HG02610 (cell line): ENCODE measurements at regions not wholly inside any gene's neighbourhood (a gene's known extent, or its start where the extent isn't known, plus 50 kb on each side); places are given as distances from the start of the nearest gene placed in this dataset.

Experiments
- ATAC-seq: cut with Tn5 transposase; IDR thresholded peaks from one replicate; pipeline ENCODE4 v1.9.1; 2021; ENCODE audit warnings: mild to moderate bottlenecking, moderate library complexity; ENCODE audit not compliant: unreplicated experiment

DNA sequence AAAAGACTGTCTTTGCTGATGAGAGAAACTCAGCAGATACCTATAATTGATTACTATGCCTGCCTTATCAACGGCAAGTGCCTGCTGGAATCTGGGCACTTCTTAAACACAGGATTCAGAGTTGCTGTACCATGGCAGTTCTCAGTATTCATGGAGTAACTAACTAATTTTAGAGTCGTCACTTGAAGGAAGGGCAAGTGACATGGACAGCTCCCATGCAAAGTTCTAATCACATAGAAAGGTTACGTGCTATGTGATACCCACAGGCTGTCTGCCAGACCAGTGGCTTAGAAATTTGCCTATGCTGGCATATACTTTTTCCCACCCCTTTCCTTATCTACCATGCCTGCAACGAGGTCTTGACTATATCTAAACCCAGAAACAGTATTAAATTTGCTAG lies 931.1 kb upstream of the TENM3 start:
- ATAC-seq: no peak

DNA sequence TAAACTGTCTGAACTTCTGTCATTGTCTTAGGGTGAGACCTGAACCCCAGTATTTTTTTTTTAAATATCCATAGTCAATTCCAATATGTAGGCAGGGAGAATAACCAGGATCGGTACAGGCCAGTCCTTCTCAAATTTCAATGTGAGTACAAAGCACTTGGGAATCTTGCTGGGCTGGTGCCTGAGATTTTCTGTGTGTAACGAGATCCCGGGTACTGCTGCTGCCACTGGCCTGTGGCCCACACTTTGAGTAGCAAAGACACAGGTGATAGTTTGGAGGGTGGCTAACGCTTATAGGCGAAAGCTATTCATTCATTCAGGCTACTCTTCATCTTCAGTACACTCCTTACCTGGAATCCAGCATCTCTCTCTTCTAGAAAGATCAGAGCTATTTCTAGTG lies 923.6 kb upstream of the TENM3 start:
- no peak for ATAC-seq

DNA sequence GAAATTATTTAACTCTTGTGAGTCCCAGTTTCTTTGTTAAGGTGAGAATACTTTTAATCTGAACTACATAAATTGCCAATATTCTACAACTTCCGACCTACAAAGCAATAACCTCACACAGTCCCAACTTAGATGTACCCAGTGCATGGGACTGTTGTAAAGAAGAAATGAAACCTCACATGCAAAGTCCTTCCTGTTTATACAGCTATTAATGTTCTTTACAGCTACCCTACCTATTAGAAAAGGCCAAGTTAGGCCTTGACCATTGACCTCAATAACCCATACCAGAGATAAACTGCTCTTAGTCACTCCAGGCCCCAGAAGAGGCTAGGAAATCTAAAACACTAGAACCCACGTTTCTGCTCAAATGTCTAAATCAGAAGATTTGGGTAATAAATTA lies 920.1 kb upstream of the TENM3 start:
- no peak for ATAC-seq

DNA sequence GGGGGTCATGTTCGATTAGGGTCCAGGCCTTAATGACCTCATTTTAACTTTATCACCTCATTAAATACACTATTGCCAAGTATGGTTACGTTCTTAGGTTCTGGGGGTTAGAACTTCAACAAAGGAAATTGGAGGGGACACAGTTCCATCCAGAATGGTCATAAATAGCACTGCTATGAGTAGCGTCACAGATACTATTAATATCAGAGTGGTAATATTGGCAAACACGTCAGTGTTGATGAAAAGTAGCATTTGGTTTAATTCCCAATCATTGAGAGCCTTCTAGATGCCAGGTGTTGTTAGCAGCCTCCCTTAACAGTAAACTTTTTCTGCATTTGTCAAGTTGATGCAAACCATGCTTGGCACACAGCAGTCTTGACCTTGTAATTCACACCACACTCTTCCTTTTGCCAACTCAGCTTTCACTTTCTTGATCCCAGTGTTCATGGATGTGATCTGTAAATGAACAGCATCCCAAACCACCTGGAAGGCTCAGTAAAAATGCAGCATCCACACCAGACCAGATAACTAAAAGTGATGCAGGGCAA lies 912.5 kb upstream of the TENM3 start:
- ATAC-seq: no peak

DNA sequence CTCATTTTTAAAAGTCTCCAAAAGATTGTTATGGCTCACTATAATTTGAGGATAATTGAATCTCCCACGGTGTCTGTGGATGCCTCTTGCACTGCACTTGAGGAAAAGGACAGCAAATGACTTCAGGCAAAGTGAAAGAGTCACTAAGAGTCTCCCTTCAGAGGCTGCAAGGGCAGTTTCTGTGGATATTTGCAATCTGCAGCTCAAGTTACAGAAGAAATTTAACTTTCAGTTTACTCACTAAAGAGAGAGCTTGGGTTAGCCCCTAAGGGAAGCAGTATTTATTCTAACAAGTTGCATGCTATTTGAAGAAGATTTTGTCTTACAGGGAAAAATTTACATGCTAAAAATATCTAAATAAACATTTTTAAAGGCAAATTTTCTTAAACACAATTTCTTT lies 912.0 kb upstream of the TENM3 start:
- no peak for ATAC-seq

DNA sequence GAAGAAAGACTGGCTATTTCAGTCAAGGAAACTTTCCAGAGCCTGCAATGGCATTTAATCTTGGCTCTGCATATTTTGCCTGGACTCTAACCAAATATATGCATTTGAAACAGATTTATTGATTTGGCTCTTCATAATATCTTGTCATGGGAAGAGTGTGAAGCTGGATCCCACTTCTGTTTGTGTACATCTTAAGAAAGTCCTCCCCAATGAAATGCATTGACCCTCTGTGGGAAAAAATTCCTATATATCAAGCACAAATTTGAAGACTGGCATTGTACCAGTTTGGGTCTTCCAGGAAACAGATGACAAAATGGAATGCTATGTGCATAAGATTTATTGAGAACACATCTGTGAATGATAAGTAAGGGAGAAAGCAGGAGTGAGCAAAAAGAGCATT lies 897.3 kb upstream of the TENM3 start:
- ATAC-seq: no peak

DNA sequence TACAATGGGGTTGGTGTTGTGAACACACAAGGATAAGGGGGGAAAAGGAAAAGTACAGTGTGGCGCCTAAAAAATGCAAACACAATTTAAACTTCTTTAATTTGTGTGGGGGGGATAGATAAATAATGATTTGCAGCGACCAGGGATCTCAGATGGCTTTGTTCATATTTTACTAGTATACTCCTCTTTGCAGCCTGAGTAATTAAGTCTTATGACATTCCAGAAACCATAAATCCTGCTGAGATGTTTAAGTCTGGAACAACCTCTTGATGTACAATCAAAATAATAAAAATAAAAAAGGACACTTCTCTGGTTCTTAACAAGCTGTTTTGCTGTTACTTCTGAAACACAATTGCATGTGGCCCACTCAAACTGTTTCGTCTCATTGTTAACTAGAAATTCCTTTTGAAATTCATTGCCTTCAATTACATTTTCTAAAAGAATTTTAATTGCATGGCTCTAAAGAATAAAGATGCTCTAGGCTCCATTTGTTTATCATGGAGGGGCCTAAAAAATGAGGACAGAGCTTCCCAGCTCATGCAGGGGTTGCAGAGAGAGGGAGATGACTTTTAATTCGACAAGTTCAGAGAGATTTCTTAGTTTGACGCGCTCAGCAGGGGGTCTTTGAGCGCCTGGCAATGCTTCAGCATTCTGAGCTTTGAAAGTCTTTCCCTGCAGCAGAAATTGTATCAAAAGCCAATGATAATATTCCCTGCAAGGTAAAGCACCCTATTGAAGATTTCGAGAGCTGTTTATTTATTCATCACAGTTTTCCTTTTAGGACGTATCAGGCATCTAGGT lies 892.4 kb upstream of the TENM3 start:
- no peak for ATAC-seq

DNA sequence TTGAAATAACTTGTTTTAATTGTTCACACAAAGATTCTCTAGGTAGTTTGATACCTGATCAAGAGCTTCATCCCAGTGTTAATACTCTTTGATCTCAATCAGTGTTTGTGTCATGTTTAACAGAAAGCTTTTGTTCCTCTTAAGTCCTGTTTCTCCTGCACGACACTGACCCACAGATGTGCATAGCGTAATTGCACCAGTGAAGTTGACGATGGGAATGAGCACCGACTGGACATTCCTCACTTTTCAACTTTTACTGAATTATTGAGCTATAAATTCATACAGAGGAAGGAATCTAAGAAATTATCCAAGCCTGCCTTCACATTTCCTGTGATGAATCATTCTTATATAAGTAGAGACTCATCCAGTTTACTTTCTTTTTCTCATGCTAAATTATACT lies 878.7 kb upstream of the TENM3 start:
- no peak for ATAC-seq

DNA sequence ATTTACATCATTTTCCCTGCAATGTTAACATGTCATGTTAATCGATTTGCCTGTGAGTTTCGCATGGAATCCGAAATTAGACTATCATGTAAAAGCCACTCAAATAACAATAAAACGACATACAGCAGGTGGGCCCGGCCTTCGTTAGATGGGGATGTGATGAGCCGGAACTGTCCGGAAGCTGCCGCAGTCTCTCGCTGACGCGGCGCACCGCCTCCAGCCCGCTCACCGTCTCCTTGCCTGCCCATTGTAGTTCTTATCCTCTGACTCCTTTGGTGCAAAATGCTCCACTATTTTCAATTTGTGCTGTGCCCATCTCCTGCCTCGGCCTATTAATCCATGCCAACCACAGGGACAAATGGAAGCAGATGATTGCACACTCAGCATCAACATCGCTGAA lies 877.5 kb upstream of the TENM3 start:
- ATAC-seq: no peak

DNA sequence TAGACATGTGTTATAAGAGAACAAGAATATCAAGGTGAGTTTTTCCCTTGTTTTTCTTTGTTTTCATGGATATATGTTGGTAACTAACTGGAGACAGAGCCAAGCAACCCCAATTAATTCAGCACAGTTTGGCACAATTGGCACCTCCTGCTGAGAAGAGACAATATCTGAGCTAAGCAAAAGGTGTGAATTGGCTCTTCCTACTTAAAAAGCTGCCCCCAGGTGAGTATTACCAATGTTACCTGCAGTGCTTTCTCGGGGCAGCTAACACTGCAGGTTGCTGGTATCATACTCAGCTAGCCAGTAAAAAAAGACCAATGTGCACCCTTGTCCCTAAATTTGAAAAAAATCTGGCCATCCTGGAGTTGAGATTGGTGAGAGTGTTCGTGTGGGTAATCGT lies 871.2 kb upstream of the TENM3 start:
- no peak for ATAC-seq

DNA sequence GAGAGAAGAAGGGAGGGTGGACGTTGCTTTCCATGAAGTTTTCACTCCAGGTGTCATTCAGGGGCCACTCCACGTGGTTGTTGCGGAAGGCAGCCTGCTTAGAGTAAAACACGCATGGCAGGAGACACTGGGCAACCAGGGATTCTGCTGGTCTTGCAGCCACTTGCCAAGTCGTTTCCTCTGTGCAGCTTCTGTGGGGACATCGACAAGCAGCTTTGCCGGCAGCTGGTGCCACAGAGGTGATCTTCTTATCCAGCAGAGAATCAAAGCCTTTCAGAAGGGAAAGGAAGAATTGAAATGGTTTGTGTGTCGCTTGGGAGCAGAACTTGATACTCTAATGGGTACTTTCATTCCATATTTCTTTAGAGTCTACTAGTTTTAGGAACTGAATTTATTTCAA lies 867.1 kb upstream of the TENM3 start:
- no peak for ATAC-seq

DNA sequence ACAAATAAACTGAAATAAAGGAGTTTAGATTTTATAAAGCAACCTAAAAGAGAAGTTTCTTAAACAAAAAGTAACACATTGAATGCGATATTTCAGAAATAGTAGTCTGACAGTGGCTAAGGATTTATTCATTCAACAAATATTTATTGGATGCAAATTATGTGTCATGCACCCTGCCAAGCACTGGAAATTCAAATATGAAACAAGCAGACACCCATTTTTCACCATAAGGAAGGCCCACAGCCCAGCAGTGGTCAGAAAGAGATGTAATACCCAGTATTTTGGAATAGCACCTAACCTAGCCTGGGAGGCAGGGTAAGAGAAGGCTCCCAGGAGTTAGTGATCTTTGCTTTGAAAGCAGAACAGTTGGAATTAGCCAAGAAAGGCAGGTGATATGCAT lies 855.1 kb upstream of the TENM3 start:
- no peak for ATAC-seq

DNA sequence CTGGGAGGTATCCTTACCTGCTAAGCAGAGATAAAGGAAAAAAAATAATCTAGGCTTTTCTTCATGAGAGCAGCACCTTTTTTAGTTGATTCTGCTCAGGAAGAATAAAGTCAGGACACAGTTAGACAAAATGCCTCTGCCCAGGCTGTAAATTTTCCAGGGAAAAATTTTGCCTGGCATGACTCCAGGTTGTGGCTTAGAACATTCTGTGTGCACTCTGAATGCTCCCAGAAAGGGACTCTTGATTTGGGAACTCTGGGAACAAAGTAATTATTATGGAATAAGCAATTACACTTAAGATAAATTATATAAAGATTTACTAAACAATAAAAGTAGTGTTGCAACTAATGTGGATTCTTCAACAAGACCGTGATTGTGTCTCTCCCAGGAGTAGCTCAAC lies 826.2 kb upstream of the TENM3 start:
- no peak for ATAC-seq

DNA sequence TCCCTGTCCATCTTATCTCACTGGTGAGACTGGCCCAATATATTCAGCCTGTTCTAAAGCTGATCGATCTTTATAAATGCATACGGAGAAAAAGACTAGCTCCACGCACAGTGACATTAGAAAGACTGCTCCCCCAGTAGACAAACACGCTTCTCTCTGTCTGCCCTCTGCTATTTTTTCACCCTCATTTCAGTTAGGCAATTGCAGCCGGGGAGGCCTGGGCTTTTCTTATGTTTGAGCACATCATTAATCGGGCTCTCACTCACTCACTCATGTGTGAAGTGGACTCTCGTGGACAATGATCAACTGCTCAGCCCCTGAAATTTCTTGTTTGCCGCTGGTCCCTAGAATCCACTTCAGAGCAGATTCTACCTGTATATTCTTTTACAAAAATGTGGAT lies 824.7 kb upstream of the TENM3 start:
- no peak for ATAC-seq

DNA sequence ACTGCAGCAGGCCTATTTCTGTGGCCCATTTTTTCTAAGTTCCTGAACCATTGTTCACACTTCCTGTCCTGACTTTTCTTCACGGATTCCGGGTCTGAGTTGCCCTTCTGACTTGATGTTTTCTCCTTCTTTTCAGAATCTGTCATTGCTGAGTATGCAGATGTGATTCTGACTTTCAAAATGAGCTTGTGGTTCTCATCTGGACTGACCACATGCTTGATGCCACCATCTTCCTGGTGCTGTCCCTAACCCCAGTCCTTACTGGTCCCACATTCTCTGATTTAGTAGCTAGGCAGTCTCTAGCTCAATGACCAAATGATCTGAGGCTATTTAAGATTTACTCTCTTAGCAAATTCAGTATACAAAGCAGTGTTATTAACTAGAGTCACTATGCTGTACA lies 822.3 kb upstream of the TENM3 start:
- ATAC-seq: no peak

DNA sequence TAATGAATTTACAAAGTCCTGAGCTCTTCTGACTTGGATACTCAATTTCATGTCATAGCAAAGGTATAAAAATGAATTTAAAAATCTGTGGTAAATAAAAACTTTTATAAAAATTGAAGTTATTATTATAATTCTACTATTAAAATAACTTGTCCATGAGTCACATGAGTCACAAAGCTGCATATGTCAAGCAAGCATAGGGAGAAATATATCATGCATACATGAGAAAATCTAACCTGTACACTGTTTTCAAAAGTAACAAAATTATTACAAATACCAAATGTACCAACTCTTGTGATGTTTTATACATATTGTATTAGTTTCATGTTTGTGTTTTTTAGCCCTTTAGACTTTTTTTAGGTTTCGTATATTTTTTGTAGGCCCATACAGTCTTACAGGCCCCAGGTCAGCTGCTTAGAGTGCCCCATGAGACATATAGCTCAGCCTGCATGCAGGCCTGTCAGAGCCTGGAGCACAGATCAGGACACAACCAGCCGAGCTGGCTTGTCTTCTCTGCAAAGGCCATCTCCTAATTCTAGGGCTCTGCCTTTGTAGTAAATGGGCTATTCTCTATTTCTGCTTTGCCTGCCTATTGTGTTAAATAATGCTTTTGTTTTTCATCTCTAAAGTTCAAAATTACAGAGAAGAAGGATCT lies 818.7 kb upstream of the TENM3 start:
- no peak for ATAC-seq

DNA sequence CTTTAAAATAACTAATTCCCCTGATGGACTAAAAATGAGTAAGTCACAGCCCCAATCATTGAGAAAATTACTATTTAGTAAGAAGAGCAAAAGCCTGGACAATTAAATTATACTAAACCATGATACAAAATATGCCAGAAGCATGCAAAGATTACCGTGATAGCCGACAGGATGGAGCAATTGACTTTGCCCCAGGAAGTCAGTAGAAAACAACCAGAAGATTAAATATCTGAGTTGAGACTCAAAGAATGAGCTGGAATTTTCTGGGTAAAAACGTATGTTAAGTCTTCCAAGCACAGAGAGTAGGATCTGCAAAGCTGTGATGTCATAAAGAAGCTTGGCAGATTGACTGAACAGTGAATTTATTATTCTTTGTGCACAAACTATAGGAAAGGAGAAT lies 816.1 kb upstream of the TENM3 start:
- no peak for ATAC-seq

DNA sequence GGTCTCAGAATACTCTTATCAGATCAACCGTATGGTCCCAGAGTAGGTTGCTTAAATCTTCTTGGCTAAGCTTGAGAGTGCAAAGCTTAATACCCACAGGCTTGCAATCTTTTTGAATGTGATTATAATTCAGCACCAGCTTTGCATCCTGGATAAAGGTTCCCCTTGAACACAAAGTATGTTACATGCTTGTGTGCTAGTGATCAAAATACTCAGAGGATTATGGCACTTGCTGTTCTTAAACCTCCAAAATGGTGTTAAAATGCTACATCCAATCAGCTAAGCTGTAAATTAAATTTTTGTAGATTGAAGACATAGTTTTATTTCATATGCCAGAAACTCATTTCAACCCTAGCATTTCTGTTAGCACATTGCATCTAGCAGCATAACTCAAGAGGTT lies 812.2 kb upstream of the TENM3 start:
- ATAC-seq: no peak

DNA sequence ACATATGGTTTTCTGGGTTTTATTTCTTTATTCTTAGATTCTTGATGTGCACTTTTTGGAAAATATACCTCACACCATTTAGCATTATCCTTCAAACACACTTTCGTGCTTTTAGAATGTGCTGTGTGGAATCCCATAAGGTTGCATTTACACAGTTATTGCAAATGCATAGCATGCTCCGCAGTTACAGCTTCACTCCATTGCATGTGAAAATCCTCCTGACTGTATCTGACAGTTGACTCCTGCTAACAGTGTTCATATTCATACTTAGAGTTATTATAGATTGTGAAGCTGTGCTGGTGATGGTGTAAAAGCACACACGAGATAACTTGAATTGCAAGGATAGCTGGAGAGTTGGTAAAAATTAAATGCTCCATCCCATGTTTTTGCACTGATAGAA lies 811.5 kb upstream of the TENM3 start:
- no peak for ATAC-seq

DNA sequence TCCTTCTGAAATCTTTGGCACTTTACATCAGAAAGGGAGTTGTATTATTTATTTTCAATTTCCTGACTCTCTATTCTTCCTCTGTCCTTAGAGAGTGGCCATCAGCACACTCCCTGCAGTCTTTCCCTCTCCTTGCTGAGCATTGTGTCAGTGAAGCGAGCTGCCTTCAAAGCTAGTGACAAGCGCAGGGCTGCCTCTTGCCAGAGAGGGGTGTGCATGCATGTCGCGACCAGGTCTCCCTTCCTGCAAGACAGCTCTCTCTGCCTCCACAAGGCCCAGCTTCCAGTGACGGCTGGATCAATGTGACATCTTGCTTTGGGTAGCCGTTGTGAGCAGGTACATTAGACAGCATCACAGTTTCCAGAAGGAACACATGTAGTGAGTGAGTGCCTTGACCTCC lies 810.9 kb upstream of the TENM3 start:
- no peak for ATAC-seq

DNA sequence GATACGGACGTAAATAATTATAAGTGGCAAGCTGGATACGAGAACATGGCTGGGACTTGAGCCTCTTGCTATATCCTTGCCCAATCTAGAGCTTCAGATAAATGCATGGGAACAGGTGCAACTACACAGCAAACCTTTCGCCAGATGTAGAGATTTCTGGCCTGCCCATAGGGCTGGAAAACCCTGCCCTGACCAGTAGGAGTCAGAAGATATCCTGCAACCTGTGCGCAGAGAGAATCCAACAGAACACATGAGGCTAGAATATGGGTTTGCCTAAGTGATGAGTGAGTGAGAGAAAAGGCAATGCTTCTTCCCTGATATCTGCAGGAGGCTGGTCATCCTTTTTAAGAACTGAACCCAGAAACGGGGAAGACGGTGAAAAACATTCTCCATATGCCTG lies 805.3 kb upstream of the TENM3 start:
- no peak for ATAC-seq

DNA sequence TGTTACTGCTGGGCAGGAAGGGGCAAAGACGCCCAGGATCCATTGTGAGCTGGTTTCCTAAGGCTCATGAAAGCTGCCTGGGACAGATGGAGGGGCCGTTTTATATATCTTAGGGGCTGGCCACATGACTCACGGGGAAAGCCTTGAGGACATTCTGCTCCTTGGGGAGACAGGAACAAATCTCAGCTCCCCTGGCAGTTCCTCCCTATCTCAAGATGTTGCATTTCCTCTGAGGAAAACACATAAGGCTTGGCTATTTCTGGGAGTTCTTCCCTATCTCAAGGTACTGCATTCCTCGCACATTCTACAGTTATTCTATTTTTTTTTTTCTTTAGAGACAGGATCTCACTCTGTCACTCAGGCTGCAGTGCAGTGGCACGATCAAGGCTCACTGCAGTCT lies 804.6 kb upstream of the TENM3 start:
- ATAC-seq: no peak

DNA sequence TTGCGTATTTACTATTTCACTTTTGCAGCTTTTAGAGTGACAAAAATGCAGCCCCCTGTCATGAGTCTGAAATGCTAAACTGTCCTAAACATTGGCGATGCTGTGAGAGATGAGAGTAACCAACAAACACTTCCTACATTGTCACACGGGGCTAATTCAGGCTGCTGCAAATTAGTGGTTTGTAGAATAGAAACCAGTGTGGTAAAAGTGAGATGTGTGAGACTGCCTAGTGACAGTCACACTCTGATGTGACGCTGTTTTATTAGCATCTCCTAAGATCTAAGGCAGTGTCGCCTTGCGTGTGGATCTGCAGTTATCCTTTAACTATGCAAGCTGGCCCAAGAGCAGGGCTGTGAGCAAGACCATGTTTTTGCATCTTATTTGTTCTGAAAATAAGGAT lies 800.2 kb upstream of the TENM3 start:
- ATAC-seq: no peak
